GM10266 (cell line): ENCODE measurements at regions not wholly inside any gene's neighbourhood (a gene's known extent, or its start where the extent isn't known, plus 50 kb on each side); places are given as distances from the start of the nearest gene placed in this dataset.
"Not testable (repeated sequence)": the region's sequence is repeated elsewhere in the genome, so short reads cannot be mapped to it uniquely, and the experiment has no call there.

ENCODE experiments used
- DNase-seq: peaks from one replicate; pipeline ENCODE4 v3.0.0; 2012; ENCODE audit errors: extremely low spot score
- CTCF ChIP-seq: IDR thresholded peaks from 2 replicates; pipeline ENCODE4 v1.5.1; 2012; ENCODE audit warnings: mild to moderate bottlenecking, low read depth; ENCODE audit not compliant: control insufficient read depth, insufficient read depth; ENCODE audit errors: missing control alignments

DNA sequence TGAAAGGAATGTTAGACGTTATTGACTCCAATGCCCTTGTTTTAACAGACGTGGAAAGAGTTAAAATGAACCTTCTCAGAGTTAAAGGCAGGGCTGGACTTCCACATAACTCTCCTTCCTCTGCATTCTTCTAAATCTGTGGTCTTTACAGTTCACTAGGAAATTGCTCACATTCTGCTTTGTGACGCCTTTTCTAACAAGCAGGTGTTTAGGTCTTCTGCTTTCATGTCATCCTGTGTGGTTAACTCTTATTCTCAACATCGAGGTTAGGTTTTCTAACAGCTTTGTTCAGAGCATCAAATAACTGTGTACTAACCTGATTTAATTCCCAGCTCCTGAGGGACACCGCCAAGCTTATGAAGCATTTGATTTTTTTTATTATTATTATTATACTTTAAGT lies 81.3 kb upstream of the NT5E start:
- no peak for TF ChIP-seq CTCF
- DNase-seq = no peak

- DNase-seq = no peak
- TF ChIP-seq CTCF = no peak
Observed at GRCh38 chr6:85364344-85364743, 85.5 kb upstream of the NT5E start.

GRCh38 chr6:85363870-85364269 lies 86.0 kb upstream of the NT5E start:
- no peak for TF ChIP-seq CTCF
- DNase-seq = no peak

- DNase-seq = no peak
- no peak for TF ChIP-seq CTCF
Observed at GRCh38 chr6:85362652-85363310, 87.1 kb upstream of the NT5E start.

GRCh38 chr6:85361643-85362014 lies 88.3 kb upstream of the NT5E start:
- TF ChIP-seq CTCF = no peak
- no peak for DNase-seq

- no peak for TF ChIP-seq CTCF
- no peak for DNase-seq
Observed at GRCh38 chr6:85360794-85361642, 88.9 kb upstream of the NT5E start.

DNA sequence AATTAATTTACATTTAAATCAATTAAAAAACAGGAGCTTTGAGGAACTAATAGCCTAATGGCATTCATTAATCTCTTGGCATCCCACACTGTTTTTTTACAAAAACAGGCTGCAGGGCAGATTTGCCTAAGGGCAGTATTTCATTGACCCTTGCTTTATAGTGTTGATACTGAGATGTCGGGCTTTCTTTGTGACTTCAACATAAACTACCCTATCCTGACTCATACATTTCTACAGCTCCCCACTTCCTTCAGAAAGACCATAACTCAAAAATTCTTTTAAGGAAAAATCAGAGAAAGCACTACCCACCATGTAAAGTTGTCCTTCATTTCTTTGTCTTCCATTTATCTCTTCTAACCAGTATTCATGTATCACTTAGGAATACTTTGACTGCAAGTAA lies 92.2 kb upstream of the NT5E start:
- DNase-seq = no peak
- no peak for TF ChIP-seq CTCF

GRCh38 chr6:85356743-85357142 lies 93.1 kb upstream of the NT5E start:
- not testable (repeated sequence) for DNase-seq
